Lower leg skin (tissue), 3 donors: ENCODE measurements at regions not wholly inside any gene's neighbourhood (a gene's known extent, or its start where the extent isn't known, plus 50 kb on each side); places are given as distances from the start of the nearest gene placed in this dataset.

ENCODE experiments used
- POLR2A ChIP-seq, 2 donors: fragments of 450-650 bp; IDR thresholded peaks; one replicate each; pipeline ENCODE4 v1.6.1; 2016 to 2017; ENCODE audit warnings: antibody characterized with exemption in 2 of 2, mild to moderate bottlenecking in 1 of 2, moderate library complexity in 1 of 2
- TF ChIP-seq, protein P1 (sequence below), 3 donors: fragments of 450-650 bp; IDR thresholded peaks; one replicate each; pipeline ENCODE4 v1.5.1; 2016; ENCODE audit warnings: antibody characterized with exemption in 3 of 3, mild to moderate bottlenecking in 3 of 3, moderate library complexity in 2 of 3

DNA sequence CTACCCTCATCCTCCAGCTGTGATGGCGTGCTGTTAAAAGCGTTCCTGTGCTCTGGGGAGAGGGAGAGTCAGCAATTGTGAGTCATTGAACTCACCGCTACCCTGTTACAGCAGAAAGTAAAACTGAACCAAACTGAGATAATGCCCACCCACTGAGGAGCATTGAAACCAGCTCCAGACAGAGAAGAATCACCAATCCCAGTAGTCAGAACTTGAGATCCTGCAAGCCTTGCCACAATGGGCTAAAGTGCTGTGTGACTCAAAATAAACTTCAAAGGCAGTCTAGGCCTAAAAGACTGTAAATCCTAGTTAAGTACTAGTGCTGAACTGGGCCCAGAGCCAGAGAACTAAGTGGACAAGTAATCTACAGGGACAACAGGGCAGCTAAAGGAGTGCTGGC, 1394.2 kb upstream of the DIAPH2 start:
- TF ChIP-seq, protein P1, sequence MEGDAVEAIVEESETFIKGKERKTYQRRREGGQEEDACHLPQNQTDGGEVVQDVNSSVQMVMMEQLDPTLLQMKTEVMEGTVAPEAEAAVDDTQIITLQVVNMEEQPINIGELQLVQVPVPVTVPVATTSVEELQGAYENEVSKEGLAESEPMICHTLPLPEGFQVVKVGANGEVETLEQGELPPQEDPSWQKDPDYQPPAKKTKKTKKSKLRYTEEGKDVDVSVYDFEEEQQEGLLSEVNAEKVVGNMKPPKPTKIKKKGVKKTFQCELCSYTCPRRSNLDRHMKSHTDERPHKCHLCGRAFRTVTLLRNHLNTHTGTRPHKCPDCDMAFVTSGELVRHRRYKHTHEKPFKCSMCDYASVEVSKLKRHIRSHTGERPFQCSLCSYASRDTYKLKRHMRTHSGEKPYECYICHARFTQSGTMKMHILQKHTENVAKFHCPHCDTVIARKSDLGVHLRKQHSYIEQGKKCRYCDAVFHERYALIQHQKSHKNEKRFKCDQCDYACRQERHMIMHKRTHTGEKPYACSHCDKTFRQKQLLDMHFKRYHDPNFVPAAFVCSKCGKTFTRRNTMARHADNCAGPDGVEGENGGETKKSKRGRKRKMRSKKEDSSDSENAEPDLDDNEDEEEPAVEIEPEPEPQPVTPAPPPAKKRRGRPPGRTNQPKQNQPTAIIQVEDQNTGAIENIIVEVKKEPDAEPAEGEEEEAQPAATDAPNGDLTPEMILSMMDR (IDR thresholded peaks at IDR 0.05): no peak
- TF ChIP-seq POLR2A (IDR thresholded peaks at IDR 0.05): no peak
